ENCODE measurements at regions not wholly inside any gene's neighbourhood (a gene's known extent, or its start where the extent isn't known, plus 50 kb on each side); places are given as distances from the start of the nearest gene placed in this dataset.

DNA sequence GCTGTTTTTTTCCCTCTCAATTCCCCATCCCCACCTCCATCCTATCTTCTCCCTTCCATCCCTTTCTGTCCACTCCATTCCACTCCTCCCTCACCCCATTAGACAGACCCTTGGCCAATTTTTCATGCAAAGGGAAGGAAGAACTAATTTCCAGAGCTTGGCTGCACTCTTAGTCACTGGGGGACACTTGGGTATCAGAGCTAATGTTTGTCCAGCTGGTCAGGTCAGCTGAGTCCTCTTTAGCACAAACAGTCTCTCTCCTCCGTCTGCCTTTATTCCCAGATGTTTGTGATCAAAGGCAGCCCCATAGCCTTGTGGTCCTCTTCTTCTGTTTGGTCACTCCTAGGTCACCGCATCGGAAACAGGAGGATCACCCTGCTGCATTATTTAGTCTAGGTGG is 148.5 kb downstream of the NMUR2 start:
- TF ChIP-seq CTCF (IDR thresholded peaks at IDR 0.05 in 4 of 5, conservative IDR thresholded peaks at IDR 0.05 in 1 of 5) (no peak), POLR2A (IDR thresholded peaks at IDR 0.05) (no peak)
- H3K4me1 ChIP-seq = no peaks in the 10 kb centered on the region
- in situ Hi-C loops (cut with MboI; ENCODE audit: low sequenced_read_pairs in 4 of 4) (no loop called here), intact Hi-C loops (cut with DNase I; ENCODE audit: low total_unique reads) (no loop called here)
- H3K9me3 ChIP-seq = no peaks in the 10 kb centered on the region
- no peak overlapping the region for H3K27ac ChIP-seq
- H3K4me3 ChIP-seq = no peak overlapping the region
- DNase-seq = no peak
- H3K27me3 ChIP-seq = no peaks in the 10 kb centered on the region
- no peak for ATAC-seq
- H3K36me3 ChIP-seq = no peaks in the 10 kb centered on the region

DNA sequence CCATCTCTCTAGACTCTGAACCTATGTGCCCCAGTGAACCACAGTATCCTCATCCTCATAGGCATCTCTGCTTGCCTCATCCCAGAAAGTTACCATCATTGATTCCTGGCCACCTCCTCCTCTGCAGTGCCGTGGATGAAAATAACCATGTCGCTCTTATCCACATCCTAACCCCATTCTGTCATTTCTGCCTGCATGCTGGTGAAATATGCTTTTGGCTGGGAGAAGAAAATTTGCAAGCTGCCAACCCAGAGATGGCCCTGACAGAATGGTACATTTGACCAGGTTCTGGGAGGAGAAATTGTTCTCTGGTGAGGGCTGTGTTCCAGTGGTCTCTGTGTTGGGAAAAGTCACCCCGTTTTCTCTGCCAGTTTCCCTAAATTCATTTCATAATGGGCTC is 149.7 kb downstream of the NMUR2 start:
- H3K9me3 ChIP-seq = no peaks in the 10 kb centered on the region
- intact Hi-C loops (cut with DNase I; ENCODE audit: low total_unique reads) = no loop called here
- H3K4me1 ChIP-seq = no peaks in the 10 kb centered on the region
- H3K4me3 ChIP-seq = no peak overlapping the region
- DNase-seq = no peak
- in situ Hi-C loops (cut with MboI; ENCODE audit: low sequenced_read_pairs in 4 of 4) = no loop called here
- H3K27me3 ChIP-seq = no peaks in the 10 kb centered on the region
- ATAC-seq = no peak
- no peak overlapping the region for H3K27ac ChIP-seq
- TF ChIP-seq POLR2A (IDR thresholded peaks at IDR 0.05) (no peak), CTCF (IDR thresholded peaks at IDR 0.05 in 4 of 5, conservative IDR thresholded peaks at IDR 0.05 in 1 of 5) (no peak)
- H3K36me3 ChIP-seq = no peaks in the 10 kb centered on the region

DNA sequence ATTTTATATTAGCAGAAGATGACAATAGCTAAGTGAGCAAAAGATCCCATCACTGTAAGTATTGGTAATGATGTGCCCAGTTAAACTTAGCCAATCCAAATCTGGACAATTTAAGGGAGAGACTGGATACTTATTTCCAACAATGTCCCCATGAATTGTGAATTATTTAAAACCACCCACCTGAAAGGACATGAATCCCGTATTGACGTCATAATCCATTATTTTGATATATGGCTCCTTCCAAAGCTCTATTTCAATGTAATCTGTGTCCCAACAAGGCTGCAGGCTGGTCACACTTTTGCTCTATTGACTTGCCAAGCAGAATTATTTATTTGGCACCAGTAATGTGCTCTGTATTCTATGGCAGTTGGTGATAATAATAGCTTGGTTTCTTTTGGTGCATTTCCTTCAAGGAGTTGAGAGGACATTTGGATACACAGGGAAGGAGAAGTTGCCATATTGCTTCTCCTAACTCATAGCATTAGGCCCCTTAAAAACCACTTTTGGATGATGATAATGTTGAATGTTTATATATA is 157.2 kb downstream of the NMUR2 start:
- in situ Hi-C loops (cut with MboI; ENCODE audit: low sequenced_read_pairs in 4 of 4) = no loop called here
- Histone ChIP-seq H3K4me1 (no peaks in the 10 kb centered on the region), H3K4me3 (no peak overlapping the region), H3K36me3 (no peaks in the 10 kb centered on the region), H3K9me3 (no peaks in the 10 kb centered on the region), H3K27ac (no peak overlapping the region), H3K27me3 (no peaks in the 10 kb centered on the region)
- no peak for DNase-seq
- TF ChIP-seq CTCF (IDR thresholded peaks at IDR 0.05 in 4 of 5, conservative IDR thresholded peaks at IDR 0.05 in 1 of 5) = no peak
- TF ChIP-seq POLR2A (IDR thresholded peaks at IDR 0.05) = no peak
- intact Hi-C loops (cut with DNase I; ENCODE audit: low total_unique reads) = no loop called here
- no peak for ATAC-seq

- Histone ChIP-seq H3K27ac (no peak overlapping the region), H3K4me3 (no peak overlapping the region), H3K36me3 (no peaks in the 10 kb centered on the region), H3K9me3 (no peaks in the 10 kb centered on the region), H3K4me1 (no peaks in the 10 kb centered on the region), H3K27me3 (no peaks in the 10 kb centered on the region)
- in situ Hi-C loops (cut with MboI; ENCODE audit: low sequenced_read_pairs in 4 of 4) = no loop called here
- no peak for TF ChIP-seq POLR2A (IDR thresholded peaks at IDR 0.05)
- no peak for TF ChIP-seq CTCF (IDR thresholded peaks at IDR 0.05 in 4 of 5, conservative IDR thresholded peaks at IDR 0.05 in 1 of 5)
- intact Hi-C loops (cut with DNase I; ENCODE audit: low total_unique reads) = no loop called here
- ATAC-seq (no peak), DNase-seq (no peak)
Measured at GRCh38 chr5:152246401-152246800, 158.7 kb downstream of the NMUR2 start.

DNA sequence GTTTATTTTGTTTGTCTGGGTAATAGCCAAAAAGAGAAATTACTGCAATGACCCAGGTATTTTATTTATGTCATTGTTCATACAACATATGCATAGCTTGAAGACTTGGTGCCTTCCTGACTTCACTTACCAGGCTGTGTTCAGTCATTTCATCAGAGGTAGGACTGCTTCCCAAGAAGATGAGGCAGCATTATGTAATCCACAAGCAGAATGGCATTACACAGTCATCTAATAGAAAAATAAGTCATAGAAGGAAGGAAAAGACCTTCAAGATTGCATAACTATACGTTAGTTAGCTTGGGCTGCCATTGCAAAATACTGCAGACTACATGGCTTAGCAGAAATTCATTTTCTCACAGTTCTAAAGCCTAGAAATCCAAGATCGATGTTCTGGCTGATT is 167.5 kb downstream of the NMUR2 start:
- Histone ChIP-seq H3K4me3 (no peak overlapping the region), H3K27me3 (no peaks in the 10 kb centered on the region), H3K9me3 (no peaks in the 10 kb centered on the region), H3K27ac (no peak overlapping the region), H3K4me1 (no peaks in the 10 kb centered on the region), H3K36me3 (no peaks in the 10 kb centered on the region)
- DNase-seq (no peak), ATAC-seq (no peak)
- intact Hi-C loops (cut with DNase I; ENCODE audit: low total_unique reads) (no loop called here), in situ Hi-C loops (cut with MboI; ENCODE audit: low sequenced_read_pairs in 4 of 4) (no loop called here)
- TF ChIP-seq CTCF (IDR thresholded peaks at IDR 0.05 in 4 of 5, conservative IDR thresholded peaks at IDR 0.05 in 1 of 5) = no peak
